Gastrocnemius medialis (tissue), 4 donors: ENCODE measurements at regions not wholly inside any gene's neighbourhood (a gene's known extent, or its start where the extent isn't known, plus 50 kb on each side); places are given as distances from the start of the nearest gene placed in this dataset.

Source experiments
- ATAC-seq, 2 donors: fragments of 150-250 bp; one replicate each; pipeline ENCODE4 v1.9.1; 2016
- DNase-seq, 2 donors: peaks; one replicate each; pipeline ENCODE4 v3.0.0-alpha.2; 2019
- H3K27ac ChIP-seq, 4 donors: fragments of 200-600 bp; sonication (generic); 1 replicate in 1 of 4; 2 replicates in 3 of 4; pipeline ENCODE4 v1.5.1; 2016 to 2018; ENCODE audit warnings: mild to moderate bottlenecking in 2 of 4, moderate library complexity in 1 of 4
- H3K27me3 ChIP-seq, 3 donors: fragments of 200-600 bp; sonication (generic) in 2 of 3; 1 replicate in 1 of 3; 2 replicates in 2 of 3; pipeline versions ENCODE4 v1.5.1 to v1.6.0; 2016 to 2019; ENCODE audit warnings: mild to moderate bottlenecking in 1 of 3, moderate library complexity in 1 of 3
- H3K36me3 ChIP-seq, 2 donors: fragments of 200-600 bp; sonication (generic) in 1 of 2; one replicate each; pipeline ENCODE4 v1.5.1; 2017 to 2018
- H3K4me1 ChIP-seq, 2 donors: fragments of 200-600 bp; sonication (generic) in 1 of 2; one replicate each; pipeline ENCODE4 v1.5.1; 2016 to 2017; ENCODE audit warnings: mild to moderate bottlenecking in 2 of 2
- H3K4me3 ChIP-seq, 4 donors: fragments of 200-600 bp; sonication (generic) in 3 of 4; 1 replicate in 1 of 4; 2 replicates in 3 of 4; pipeline ENCODE4 v1.5.1; 2016 to 2019; ENCODE audit warnings: mild to moderate bottlenecking in 2 of 4
- H3K9me3 ChIP-seq, 3 donors: fragments of 200-600 bp; sonication (generic) in 2 of 3; 1 replicate in 1 of 3; 2 replicates in 2 of 3; pipeline ENCODE4 v1.5.1; 2016 to 2019
- POLR2A ChIP-seq, 2 donors: fragments of 450-650 bp; IDR thresholded peaks; one replicate each; pipeline ENCODE4 v1.6.1; 2017; ENCODE audit warnings: antibody characterized with exemption in 2 of 2, mild to moderate bottlenecking in 2 of 2, moderate library complexity in 2 of 2
- in situ Hi-C, 4 donors: fragments of 200-750 bp; cut with MboI; loops; one replicate each; pipeline versions ENCODE4 v1.15.0 to v1.8.0; 2017; ENCODE audit warnings: low sequenced_read_pairs in 4 of 4
- intact Hi-C: fragments of 100-400 bp; cut with DNase I; formaldehyde crosslinking; loops from one replicate; pipeline ENCODE4 v1.15.1; 2023; ENCODE audit warnings: low total_unique reads
- TF ChIP-seq, protein P1 (sequence below), 5 experiments: fragments of 450-650 bp in 3 of 5; fragments of 200-600 bp in 2 of 5; sonication (generic) in 2 of 5; IDR thresholded peaks in 4 of 5; conservative IDR thresholded peaks in 1 of 5; 1 replicate in 4 of 5; 2 replicates in 1 of 5; pipeline ENCODE4 v1.5.1; 2016 to 2019; ENCODE audit warnings: antibody characterized with exemption in 5 of 5, mild to moderate bottlenecking in 3 of 5, moderate library complexity in 3 of 5

DNA sequence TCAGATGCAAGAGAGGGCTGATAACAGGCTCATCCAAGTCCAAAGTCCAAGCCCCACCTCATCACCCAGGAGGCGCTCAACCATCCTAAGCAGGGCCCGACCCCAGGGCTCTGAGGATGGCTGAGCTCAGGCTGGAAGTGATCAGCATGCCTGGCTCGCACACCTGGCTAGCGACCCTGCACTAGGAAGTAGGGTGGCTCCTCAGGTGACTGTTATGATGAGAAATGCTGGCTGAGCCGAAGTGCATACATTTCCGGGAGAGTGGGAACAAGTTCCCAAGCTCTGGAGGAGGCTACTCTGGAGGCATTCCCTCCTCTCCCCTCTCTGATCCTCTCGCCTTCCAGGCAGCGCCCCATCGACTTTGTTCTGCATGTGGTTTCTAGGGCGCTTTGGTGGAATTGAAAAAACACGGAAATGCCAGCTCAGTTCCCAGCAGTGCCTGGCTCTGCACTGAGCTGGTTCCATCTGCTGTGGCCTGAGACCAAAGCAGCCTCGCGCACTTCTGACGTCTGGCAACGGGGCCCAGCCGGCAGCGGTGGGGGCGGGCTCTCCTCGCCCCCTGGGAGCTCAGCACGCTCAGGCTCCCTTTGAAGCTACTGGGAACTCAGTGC, 130.3 kb downstream of the IRF8 start:
- Histone ChIP-seq H3K4me1 (no peaks in the 10 kb centered on the region), H3K27ac (no peak overlapping the region), H3K36me3 (no peaks in the 10 kb centered on the region), H3K27me3 (peaks cover 0 to 14% (median 9%) of the 10 kb centered on the region in 3 donors), H3K9me3 (peaks cover 0 to 14% (median 0%) of the 10 kb centered on the region in 3 donors), H3K4me3 (no peak overlapping the region)
- DNase-seq (no peak), ATAC-seq (no peak)
- intact Hi-C loops (no loop called here), in situ Hi-C loops (no loop called here)
- TF ChIP-seq, protein P1, sequence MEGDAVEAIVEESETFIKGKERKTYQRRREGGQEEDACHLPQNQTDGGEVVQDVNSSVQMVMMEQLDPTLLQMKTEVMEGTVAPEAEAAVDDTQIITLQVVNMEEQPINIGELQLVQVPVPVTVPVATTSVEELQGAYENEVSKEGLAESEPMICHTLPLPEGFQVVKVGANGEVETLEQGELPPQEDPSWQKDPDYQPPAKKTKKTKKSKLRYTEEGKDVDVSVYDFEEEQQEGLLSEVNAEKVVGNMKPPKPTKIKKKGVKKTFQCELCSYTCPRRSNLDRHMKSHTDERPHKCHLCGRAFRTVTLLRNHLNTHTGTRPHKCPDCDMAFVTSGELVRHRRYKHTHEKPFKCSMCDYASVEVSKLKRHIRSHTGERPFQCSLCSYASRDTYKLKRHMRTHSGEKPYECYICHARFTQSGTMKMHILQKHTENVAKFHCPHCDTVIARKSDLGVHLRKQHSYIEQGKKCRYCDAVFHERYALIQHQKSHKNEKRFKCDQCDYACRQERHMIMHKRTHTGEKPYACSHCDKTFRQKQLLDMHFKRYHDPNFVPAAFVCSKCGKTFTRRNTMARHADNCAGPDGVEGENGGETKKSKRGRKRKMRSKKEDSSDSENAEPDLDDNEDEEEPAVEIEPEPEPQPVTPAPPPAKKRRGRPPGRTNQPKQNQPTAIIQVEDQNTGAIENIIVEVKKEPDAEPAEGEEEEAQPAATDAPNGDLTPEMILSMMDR (IDR thresholded peaks at IDR 0.05 in 4 of 5, conservative IDR thresholded peaks at IDR 0.05 in 1 of 5): no peak
- TF ChIP-seq POLR2A (IDR thresholded peaks at IDR 0.05): no peak

DNA sequence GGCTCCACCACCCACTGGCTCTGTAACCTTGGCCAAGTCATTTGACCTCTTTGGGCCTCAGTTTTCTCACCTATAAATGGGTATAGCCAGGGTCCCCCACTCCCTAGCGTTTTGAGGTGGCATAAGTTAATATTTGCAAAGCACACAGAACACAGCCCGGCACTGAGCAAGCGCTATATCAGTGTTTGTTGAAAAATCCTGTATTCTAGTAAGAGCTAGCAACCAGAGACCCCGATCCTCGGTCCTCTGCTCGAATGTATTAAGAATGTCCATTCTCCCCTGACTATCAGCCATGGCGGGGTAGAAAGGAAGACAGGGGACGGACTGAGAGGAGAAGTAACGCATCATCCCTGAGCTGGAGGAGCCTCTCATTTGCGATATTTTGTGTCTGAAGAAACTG, 131.2 kb downstream of the IRF8 start:
- no peak for ATAC-seq
- no peak for DNase-seq
- Histone ChIP-seq H3K36me3 (no peaks in the 10 kb centered on the region), H3K27ac (no peak overlapping the region), H3K9me3 (peaks cover 0 to 6% (median 0%) of the 10 kb centered on the region in 3 donors), H3K4me1 (no peaks in the 10 kb centered on the region), H3K27me3 (peaks cover 0 to 14% (median 9%) of the 10 kb centered on the region in 3 donors), H3K4me3 (no peak overlapping the region)
- intact Hi-C loops (no loop called here), in situ Hi-C loops (no loop called here)
- TF ChIP-seq, protein P1 (IDR thresholded peaks at IDR 0.05 in 4 of 5, conservative IDR thresholded peaks at IDR 0.05 in 1 of 5): no peak
- TF ChIP-seq POLR2A (IDR thresholded peaks at IDR 0.05): no peak

DNA sequence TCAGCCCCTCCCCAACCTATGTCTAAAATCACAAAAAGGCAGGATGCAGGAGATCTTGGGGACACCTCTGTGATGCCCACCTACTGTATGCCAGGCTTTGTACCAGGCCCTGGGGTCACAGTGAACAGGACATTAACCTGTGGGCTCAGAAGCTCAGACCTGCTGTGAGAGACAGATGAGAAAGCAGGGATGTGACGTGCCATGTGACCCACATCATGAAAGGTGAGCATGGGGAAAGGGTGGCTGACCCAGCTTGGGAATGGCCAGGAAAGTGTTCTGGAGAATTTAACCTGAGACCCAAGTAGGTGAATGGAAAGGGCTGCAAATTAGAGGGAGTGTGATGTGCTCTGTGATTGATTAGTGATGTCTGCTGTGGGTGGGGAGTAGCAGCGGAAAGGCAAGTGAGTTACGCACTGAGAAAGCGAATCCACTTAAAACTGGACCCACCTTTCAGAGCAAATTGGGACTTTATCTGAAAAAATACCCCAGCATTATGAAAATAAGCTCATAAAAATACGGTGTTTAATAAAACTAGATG, 132.2 kb downstream of the IRF8 start:
- no peak overlapping the region for H3K4me3 ChIP-seq
- ATAC-seq: no peak
- H3K36me3 ChIP-seq: no peaks in the 10 kb centered on the region
- DNase-seq: no peak
- in situ Hi-C loops: no loop called here
- TF ChIP-seq POLR2A (IDR thresholded peaks at IDR 0.05): no peak
- TF ChIP-seq, protein P1 (IDR thresholded peaks at IDR 0.05 in 4 of 5, conservative IDR thresholded peaks at IDR 0.05 in 1 of 5): no peak
- no peaks in the 10 kb centered on the region for H3K9me3 ChIP-seq
- intact Hi-C loops: no loop called here
- peaks cover 0 to 14% (median 9%) of the 10 kb centered on the region in 3 donors for H3K27me3 ChIP-seq
- no peaks in the 10 kb centered on the region for H3K4me1 ChIP-seq
- no peak overlapping the region for H3K27ac ChIP-seq

DNA sequence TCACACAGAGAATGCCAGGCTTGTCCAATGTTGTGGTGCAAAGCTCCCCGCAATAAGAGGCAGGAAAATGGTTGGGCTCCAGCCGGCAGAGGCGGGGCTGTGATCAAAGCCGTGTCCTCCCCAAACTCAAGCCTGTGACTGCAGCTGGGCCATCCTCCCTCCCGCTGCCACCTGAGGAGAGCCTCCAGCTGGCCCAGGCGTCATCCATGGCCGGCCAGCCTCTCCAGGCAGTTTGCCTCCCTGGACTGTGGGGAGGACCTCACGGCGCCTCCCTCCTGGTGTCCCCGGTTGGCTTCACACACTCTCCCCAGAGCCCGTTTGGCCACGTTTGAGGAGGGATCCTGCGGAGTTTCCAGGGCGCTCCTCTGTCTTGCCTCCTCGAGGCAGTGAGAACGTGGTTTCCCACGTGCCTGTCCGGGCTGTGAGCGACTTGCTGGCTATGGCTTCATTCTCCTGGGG, 134.1 kb downstream of the IRF8 start:
- H3K4me3 ChIP-seq: no peak overlapping the region
- DNase-seq: no peak
- TF ChIP-seq POLR2A (IDR thresholded peaks at IDR 0.05): no peak
- TF ChIP-seq, protein P1 (IDR thresholded peaks at IDR 0.05 in 4 of 5, conservative IDR thresholded peaks at IDR 0.05 in 1 of 5): no peak
- in situ Hi-C loops (no loop called here), intact Hi-C loops (no loop called here)
- no peaks in the 10 kb centered on the region for H3K9me3 ChIP-seq
- peaks cover 0 to 12% (median 9%) of the 10 kb centered on the region in 3 donors for H3K27me3 ChIP-seq
- no peaks in the 10 kb centered on the region for H3K36me3 ChIP-seq
- no peak for ATAC-seq
- no peaks in the 10 kb centered on the region for H3K4me1 ChIP-seq
- no peak overlapping the region for H3K27ac ChIP-seq
